Spleen (tissue), 11 donors: ENCODE measurements at regions not wholly inside any gene's neighbourhood (a gene's known extent, or its start where the extent isn't known, plus 50 kb on each side); places are given as distances from the start of the nearest gene placed in this dataset.

Experiments
- DNase-seq: peaks from one replicate; pipeline ENCODE4 v3.0.0-alpha.2; 2020
- H3K27ac ChIP-seq, 8 donors: fragments of 200-600 bp; sonication (generic) in 7 of 8; 1 replicate in 4 of 8; 2 replicates in 4 of 8; pipeline versions ENCODE4 v1.5.0 to v1.8.0; 2016 to 2021; ENCODE audit warnings: inconsistent platforms in 4 of 8, mild to moderate bottlenecking in 4 of 8, moderate library complexity in 1 of 8
- H3K27me3 ChIP-seq, 7 donors: fragments of 200-600 bp; sonication (generic) in 6 of 7; replicated peaks in 1 of 7; 1 replicate in 4 of 7; 2 replicates in 3 of 7; pipeline versions ENCODE4 v1.5.0 to v1.8.0; 2016 to 2021; ENCODE audit warnings: inconsistent platforms in 3 of 7, mild to moderate bottlenecking in 1 of 7
- H3K36me3 ChIP-seq, 6 donors: fragments of 200-600 bp; sonication (generic) in 5 of 6; 1 replicate in 4 of 6; 2 replicates in 2 of 6; pipeline versions ENCODE4 v1.5.0 to v1.8.0; 2016 to 2021; ENCODE audit warnings: inconsistent platforms in 2 of 6
- H3K4me1 ChIP-seq, 6 donors: fragments of 200-600 bp; sonication (generic) in 5 of 6; 1 replicate in 3 of 6; 2 replicates in 3 of 6; pipeline versions ENCODE4 v1.5.0 to v1.8.0; 2016 to 2021; ENCODE audit warnings: inconsistent platforms in 3 of 6
- H3K4me3 ChIP-seq, 8 donors: fragments of 200-600 bp; sonication (generic) in 7 of 8; 1 replicate in 4 of 8; 2 replicates in 4 of 8; pipeline versions ENCODE4 v1.5.0 to v1.8.0; 2016 to 2021; ENCODE audit warnings: inconsistent platforms in 4 of 8, mild to moderate bottlenecking in 4 of 8, moderate library complexity in 2 of 8
- H3K9me3 ChIP-seq, 8 donors: fragments of 200-600 bp; sonication (generic) in 7 of 8; 1 replicate in 4 of 8; 2 replicates in 4 of 8; pipeline versions ENCODE4 v1.5.0 to v1.8.0; 2016 to 2021; ENCODE audit warnings: inconsistent platforms in 4 of 8
- POLR2A ChIP-seq, 3 donors: fragments of 450-650 bp; IDR thresholded peaks; one replicate each; pipeline ENCODE4 v1.5.1; 2017; ENCODE audit warnings: antibody characterized with exemption in 3 of 3, mild to moderate bottlenecking in 1 of 3
- POLR2AphosphoS5 ChIP-seq, 3 donors: sonication (generic); formaldehyde crosslinking; IDR thresholded peaks; one replicate each; pipeline ENCODE4 v1.5.1; 2017; ENCODE audit warnings: antibody characterized with exemption in 3 of 3
- WGBS, 5 donors: extraction: QIAGEN DNeasy Blood & Tissue Kit in 3 of 5; methylation state at CpG; one replicate each; pipeline versions ENCODE4 v1.1.5 to v1.1.7; 2013 to 2018; 5-methylcytosine and 5-hydroxymethylcytosine counted together
- intact Hi-C: fragments of 100-400 bp; cut with DNase I; formaldehyde crosslinking; loops from one replicate; pipeline ENCODE4 v1.15.0; 2023; ENCODE audit warnings: low total_unique reads
- TF ChIP-seq, protein P1 (sequence below), 11 experiments: fragments of 200-600 bp in 7 of 11; fragments of 450-650 bp in 4 of 11; sonication (generic) in 4 of 11; IDR thresholded peaks in 8 of 11; conservative IDR thresholded peaks in 3 of 11; 1 replicate in 7 of 11; 2 replicates in 4 of 11; pipeline versions ENCODE4 v1.4.0 to v1.8.0; 2016 to 2021; ENCODE audit warnings: antibody characterized with exemption in 11 of 11, inconsistent platforms in 4 of 11, mild to moderate bottlenecking in 1 of 11
- donor health status: healthy with polysubstance abuse.
- donor health status: DM: no; HTN: no; CAD: no; lungs with moderate emphysema.
- donor health status: DM: no; HTN: no; CAD: no.
- donor health status: Bipolar disorder and iron deficiency.
- donor health status: healthy.
- donor health status: DM: no; HTN: no; CAD: no.
- donor health status: DM: yes; HTN: yes; CAD: no.

DNA sequence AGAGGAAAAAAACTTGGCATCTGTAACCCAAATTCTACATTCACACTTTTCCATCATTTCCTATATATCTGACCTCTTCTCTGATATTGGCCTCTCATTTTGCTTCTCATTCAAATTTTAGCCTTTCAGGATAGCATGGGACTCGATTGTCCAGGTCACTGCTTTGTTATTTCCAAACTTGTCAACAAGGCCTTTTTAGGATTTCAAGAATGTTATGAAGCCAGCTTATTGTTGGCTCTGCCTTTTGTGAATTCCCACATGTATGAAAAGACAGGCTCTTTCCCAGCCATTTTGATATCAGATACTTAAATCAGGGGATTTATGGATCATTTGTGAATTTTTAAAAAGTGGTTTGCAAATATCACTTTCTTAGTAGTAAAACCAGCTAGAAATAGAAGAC, 663.5 kb downstream of the NCAM2 start:
- 45 to 64% (median 51%) methylated on average over 1 of the region's 1 CpG for WGBS, 5 donors
- Histone ChIP-seq H3K36me3 (no peaks in the 10 kb centered on the region), H3K27me3 (no peaks in the 10 kb centered on the region), H3K4me3 (no peak overlapping the region), H3K4me1 (no peaks in the 10 kb centered on the region), H3K27ac (no peak overlapping the region), H3K9me3 (peaks cover 0 to 5% (median 0%) of the 10 kb centered on the region in 8 donors)
- DNase-seq: no peak
- TF ChIP-seq POLR2A (IDR thresholded peaks at IDR 0.05) (no peak), POLR2AphosphoS5 (IDR thresholded peaks at IDR 0.05) (no peak)
- TF ChIP-seq, protein P1, sequence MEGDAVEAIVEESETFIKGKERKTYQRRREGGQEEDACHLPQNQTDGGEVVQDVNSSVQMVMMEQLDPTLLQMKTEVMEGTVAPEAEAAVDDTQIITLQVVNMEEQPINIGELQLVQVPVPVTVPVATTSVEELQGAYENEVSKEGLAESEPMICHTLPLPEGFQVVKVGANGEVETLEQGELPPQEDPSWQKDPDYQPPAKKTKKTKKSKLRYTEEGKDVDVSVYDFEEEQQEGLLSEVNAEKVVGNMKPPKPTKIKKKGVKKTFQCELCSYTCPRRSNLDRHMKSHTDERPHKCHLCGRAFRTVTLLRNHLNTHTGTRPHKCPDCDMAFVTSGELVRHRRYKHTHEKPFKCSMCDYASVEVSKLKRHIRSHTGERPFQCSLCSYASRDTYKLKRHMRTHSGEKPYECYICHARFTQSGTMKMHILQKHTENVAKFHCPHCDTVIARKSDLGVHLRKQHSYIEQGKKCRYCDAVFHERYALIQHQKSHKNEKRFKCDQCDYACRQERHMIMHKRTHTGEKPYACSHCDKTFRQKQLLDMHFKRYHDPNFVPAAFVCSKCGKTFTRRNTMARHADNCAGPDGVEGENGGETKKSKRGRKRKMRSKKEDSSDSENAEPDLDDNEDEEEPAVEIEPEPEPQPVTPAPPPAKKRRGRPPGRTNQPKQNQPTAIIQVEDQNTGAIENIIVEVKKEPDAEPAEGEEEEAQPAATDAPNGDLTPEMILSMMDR (IDR thresholded peaks at IDR 0.05 in 8 of 11, conservative IDR thresholded peaks at IDR 0.05 in 3 of 11): no peak
- intact Hi-C loops: no loop called here

DNA sequence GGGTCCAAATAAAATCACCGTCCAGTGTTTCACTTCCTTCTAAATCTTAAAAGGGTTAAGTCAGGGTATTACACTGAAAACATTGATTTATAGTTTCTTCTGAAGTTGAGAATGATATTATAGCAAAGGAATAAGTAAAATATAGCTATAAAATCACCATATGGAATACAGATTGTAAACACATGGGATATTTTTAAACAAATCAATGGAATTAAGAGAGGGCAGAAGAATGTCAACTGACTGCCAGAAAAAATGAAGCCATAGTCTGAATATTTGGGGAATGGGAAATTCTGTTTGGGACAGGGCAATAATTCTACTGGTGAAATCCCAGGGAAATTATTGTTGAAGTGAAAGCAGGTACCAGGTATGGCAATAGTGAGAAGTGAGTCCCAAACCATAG, 664.6 kb downstream of the NCAM2 start:
- Histone ChIP-seq H3K36me3 (no peaks in the 10 kb centered on the region), H3K27ac (no peak overlapping the region), H3K4me3 (no peak overlapping the region), H3K9me3 (peaks cover 0 to 5% (median 0%) of the 10 kb centered on the region in 8 donors), H3K27me3 (no peaks in the 10 kb centered on the region), H3K4me1 (no peaks in the 10 kb centered on the region)
- no peak for TF ChIP-seq POLR2AphosphoS5 (IDR thresholded peaks at IDR 0.05)
- TF ChIP-seq POLR2A (IDR thresholded peaks at IDR 0.05): no peak
- TF ChIP-seq, protein P1 (IDR thresholded peaks at IDR 0.05 in 8 of 11, conservative IDR thresholded peaks at IDR 0.05 in 3 of 11): no peak
- DNase-seq: no peak
- whole genome bisulfite sequencing, 5 donors: 85 to 93% (median 87%) methylated on average over 1 of the region's 1 CpG
- intact Hi-C loops: no loop called here

- intact Hi-C loops: no loop called here
- Histone ChIP-seq H3K4me1 (no peaks in the 10 kb centered on the region), H3K36me3 (no peaks in the 10 kb centered on the region), H3K9me3 (peaks cover 0 to 11% (median 0%) of the 10 kb centered on the region in 8 donors), H3K27me3 (no peaks in the 10 kb centered on the region), H3K4me3 (no peak overlapping the region), H3K27ac (no peak overlapping the region)
- DNase-seq: no peak
- WGBS, 5 donors: 69 to 79% (median 75%) methylated on average over 5 of the region's 5 CpGs
- TF ChIP-seq POLR2A (IDR thresholded peaks at IDR 0.05): no peak
Measured at GRCh38 chr21:21664871-21665270, 666.7 kb downstream of the NCAM2 start.

GRCh38 chr21:21666689-21667088, 668.5 kb downstream of the NCAM2 start:
- peaks cover 0 to 11% (median 0%) of the 10 kb centered on the region in 8 donors for H3K9me3 ChIP-seq
- DNase-seq: no peak
- intact Hi-C loops: no loop called here
- no peaks in the 10 kb centered on the region for H3K36me3 ChIP-seq
- TF ChIP-seq, protein P1 (IDR thresholded peaks at IDR 0.05 in 8 of 11, conservative IDR thresholded peaks at IDR 0.05 in 3 of 11): no peak
- TF ChIP-seq POLR2A (IDR thresholded peaks at IDR 0.05): no peak
- no peak for TF ChIP-seq POLR2AphosphoS5 (IDR thresholded peaks at IDR 0.05)
- no peaks in the 10 kb centered on the region for H3K4me1 ChIP-seq
- H3K27ac ChIP-seq: no peak overlapping the region
- WGBS, 5 donors: 63 to 88% (median 76%) methylated on average over 1 of the region's 1 CpG
- no peak overlapping the region for H3K4me3 ChIP-seq
- no peaks in the 10 kb centered on the region for H3K27me3 ChIP-seq

- whole genome bisulfite sequencing, 5 donors: 85 to 100% (median 94%) methylated on average over 1 of the region's 1 CpG
- H3K9me3 ChIP-seq: peaks cover 0 to 11% (median 0%) of the 10 kb centered on the region in 8 donors
Measured at GRCh38 chr21:21668198-21668597, 670.0 kb downstream of the NCAM2 start.

More at GRCh38 chr21:21668198-21668597, 670.0 kb downstream of the NCAM2 start:
- TF ChIP-seq, protein P1 (IDR thresholded peaks at IDR 0.05 in 8 of 11, conservative IDR thresholded peaks at IDR 0.05 in 3 of 11): no peak
- TF ChIP-seq POLR2AphosphoS5 (IDR thresholded peaks at IDR 0.05) (no peak), POLR2A (IDR thresholded peaks at IDR 0.05) (no peak)
- no peaks in the 10 kb centered on the region for H3K27me3 ChIP-seq
- H3K4me3 ChIP-seq: no peak overlapping the region
- H3K36me3 ChIP-seq: no peaks in the 10 kb centered on the region
- H3K4me1 ChIP-seq: no peaks in the 10 kb centered on the region
- H3K27ac ChIP-seq: no peak overlapping the region
- no peak for DNase-seq
- intact Hi-C loops: no loop called here
